HFFc6 (cell line): ENCODE measurements at regions not wholly inside any gene's neighbourhood (a gene's known extent, or its start where the extent isn't known, plus 50 kb on each side); places are given as distances from the start of the nearest gene placed in this dataset.

Experiments used
- DNase-seq: peaks from one replicate; pipeline ENCODE4 v3.0.0-alpha.2; 2018
- H3K27ac Mint-ChIP-seq: 2 replicates; pipeline ENCODE4 v1.8.0; 2020; ENCODE audit warnings: mild to moderate bottlenecking, mixed read lengths
- H3K27me3 Mint-ChIP-seq: 2 replicates; pipeline ENCODE4 v1.8.0; 2021; ENCODE audit warnings: mild to moderate bottlenecking, moderate library complexity, mixed read lengths; ENCODE audit not compliant: insufficient read depth
- H3K36me3 Mint-ChIP-seq: 2 replicates; pipeline ENCODE4 v1.8.0; 2021; ENCODE audit warnings: low read depth, mixed read lengths
- H3K4me1 Mint-ChIP-seq: 2 replicates; pipeline ENCODE4 v1.8.0; 2020; ENCODE audit warnings: low read depth, mixed read lengths
- H3K4me3 Mint-ChIP-seq: 2 replicates; pipeline ENCODE4 v1.8.0; 2020; ENCODE audit warnings: mild to moderate bottlenecking, moderate library complexity, mixed read lengths
- H3K9me3 Mint-ChIP-seq: 2 replicates; pipeline ENCODE4 v1.8.0; 2020; ENCODE audit warnings: mild to moderate bottlenecking, mixed read lengths
- CTCF ChIP-seq: fragments of 200-600 bp; sonication (generic); IDR thresholded peaks from 2 replicates; pipeline ENCODE4 v1.5.0; 2021; ENCODE audit warnings: antibody characterized with exemption, mild to moderate bottlenecking

GRCh38 chr4:58219179-58219578 lies 1109.0 kb upstream of the IGFBP7 start:
- Mint-ChIP-seq H3K36me3 (peaks cover 3% of the 10 kb centered on the region; the same call in 1 of the 2 replicates), H3K27me3 (no peaks in the 10 kb centered on the region), H3K9me3 (peaks cover 50% of the 10 kb centered on the region), H3K4me3 (no peak overlapping the region), H3K4me1 (no peaks in the 10 kb centered on the region), H3K27ac (no peak overlapping the region)
- no peak for TF ChIP-seq CTCF
- DNase-seq = no peak

GRCh38 chr4:58216461-58216860 lies 1106.3 kb upstream of the IGFBP7 start:
- no peaks in the 10 kb centered on the region for H3K4me1 Mint-ChIP-seq
- H3K36me3 Mint-ChIP-seq = peaks cover 4% of the 10 kb centered on the region; the same call in 1 of the 2 replicates
- H3K9me3 Mint-ChIP-seq = peaks cover 63% of the 10 kb centered on the region
- no peaks in the 10 kb centered on the region for H3K27me3 Mint-ChIP-seq
- DNase-seq = no peak
- TF ChIP-seq CTCF = no peak
- no peak overlapping the region for H3K4me3 Mint-ChIP-seq
- H3K27ac Mint-ChIP-seq = no peak overlapping the region

- no peaks in the 10 kb centered on the region for H3K4me1 Mint-ChIP-seq
- DNase-seq = no peak
- no peak for TF ChIP-seq CTCF
- H3K4me3 Mint-ChIP-seq = no peak overlapping the region
- no peak overlapping the region for H3K27ac Mint-ChIP-seq
- H3K27me3 Mint-ChIP-seq = no peaks in the 10 kb centered on the region
- peaks cover 53% of the 10 kb centered on the region for H3K9me3 Mint-ChIP-seq
- H3K36me3 Mint-ChIP-seq = peaks cover 4% of the 10 kb centered on the region; the same call in 1 of the 2 replicates
These were observed 1104.2 kb upstream of the IGFBP7 start for GRCh38 chr4:58214376-58214775.

GRCh38 chr4:58209551-58209950 lies 1099.4 kb upstream of the IGFBP7 start:
- Mint-ChIP-seq H3K4me3 (no peak overlapping the region), H3K9me3 (peaks cover 39% of the 10 kb centered on the region), H3K4me1 (no peaks in the 10 kb centered on the region), H3K27ac (no peak overlapping the region), H3K36me3 (peaks cover 4% of the 10 kb centered on the region; the same call in 1 of the 2 replicates), H3K27me3 (no peaks in the 10 kb centered on the region)
- TF ChIP-seq CTCF = no peak
- no peak for DNase-seq

GRCh38 chr4:58209001-58209400 lies 1098.8 kb upstream of the IGFBP7 start:
- DNase-seq = no peak
- H3K27ac Mint-ChIP-seq = no peak overlapping the region
- no peaks in the 10 kb centered on the region for H3K36me3 Mint-ChIP-seq
- H3K27me3 Mint-ChIP-seq = no peaks in the 10 kb centered on the region
- H3K4me3 Mint-ChIP-seq = no peak overlapping the region
- TF ChIP-seq CTCF = no peak
- no peaks in the 10 kb centered on the region for H3K4me1 Mint-ChIP-seq
- H3K9me3 Mint-ChIP-seq = peaks cover 33% of the 10 kb centered on the region
